ENCODE measurements at regions not wholly inside any gene's neighbourhood (a gene's known extent, or its start where the extent isn't known, plus 50 kb on each side); places are given as distances from the start of the nearest gene placed in this dataset.
"Not testable (repeated sequence)": the region's sequence is repeated elsewhere in the genome, so short reads cannot be mapped to it uniquely, and the experiment has no call there.

- not testable (repeated sequence) for DNase-seq (ENCODE audit: low read depth)
Measured at GRCh38 chr11:14573539-14574057, 53.4 kb upstream of the PSMA1 start.

DNA sequence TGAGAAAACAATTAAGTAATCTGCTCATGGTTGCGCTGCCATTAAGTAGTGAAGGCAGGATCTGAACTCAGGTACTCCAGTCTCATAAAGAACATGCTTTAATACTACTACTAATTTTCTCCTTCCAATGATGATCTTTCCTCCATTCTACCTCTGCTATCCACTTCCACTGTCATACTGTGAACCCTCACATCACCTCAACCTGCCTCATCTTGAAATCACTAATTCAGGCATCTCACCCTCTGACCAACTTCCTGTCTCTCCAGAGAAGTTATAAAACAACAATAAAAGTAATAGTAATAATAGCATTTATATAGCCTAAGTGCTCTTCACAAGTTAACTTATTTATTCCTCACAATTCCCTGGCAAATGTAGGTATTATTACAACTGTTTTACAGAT is 57.1 kb upstream of the PSMA1 start:
- DNase-seq (ENCODE audit: low read depth), result no peak

- no peak for DNase-seq (ENCODE audit: low read depth)
Measured at GRCh38 chr11:14577835-14578529, 57.8 kb upstream of the PSMA1 start.

DNA sequence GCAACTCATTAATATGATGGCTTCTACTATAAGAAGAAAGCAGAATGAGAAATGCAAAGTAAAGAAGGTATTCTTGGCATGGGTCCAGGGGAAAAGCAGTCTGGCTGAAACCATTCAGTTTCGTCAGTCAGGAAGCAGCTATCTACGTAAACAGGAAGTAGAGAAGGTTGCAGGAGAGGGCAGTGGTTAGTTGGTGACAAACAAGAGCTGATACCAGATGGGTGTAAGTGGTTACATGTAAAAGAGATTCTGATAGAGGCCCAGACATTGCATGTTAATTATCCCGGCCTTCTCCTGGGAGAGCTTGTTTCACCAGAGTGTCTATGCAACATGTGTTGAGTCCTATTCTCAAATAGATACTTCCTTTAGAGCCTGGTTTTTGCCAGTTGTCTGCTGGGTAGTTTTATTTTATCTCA is 58.4 kb upstream of the PSMA1 start:
- DNase-seq (ENCODE audit: low read depth), result peak; percentile 48

- no peak for DNase-seq (ENCODE audit: low read depth)
Measured at GRCh38 chr11:14579646-14580045, 59.5 kb upstream of the PSMA1 start.

- DNase-seq (ENCODE audit: low read depth), result no peak
Measured at GRCh38 chr11:14582793-14583192, 60.8 kb upstream of the PDE3B start.

GRCh38 chr11:14583252-14584034 is 60.2 kb upstream of the PDE3B start:
- no peak for DNase-seq (ENCODE audit: low read depth)

DNA sequence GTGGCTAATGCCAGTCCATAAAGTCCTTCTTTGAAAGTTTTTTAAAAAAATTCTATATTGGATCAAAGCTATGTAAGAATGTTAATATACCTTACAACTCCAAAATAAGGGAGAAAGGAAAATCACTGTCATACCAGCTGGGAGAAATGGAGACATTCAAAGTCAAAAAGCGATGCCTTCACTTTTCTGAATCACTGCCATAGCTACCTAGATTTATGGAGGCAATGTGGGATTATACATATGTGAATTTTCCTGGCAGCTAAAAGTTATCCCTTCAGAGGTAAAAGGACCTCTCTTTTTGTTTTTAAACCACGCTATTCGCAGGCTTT is 59.6 kb upstream of the PDE3B start:
- DNase-seq (ENCODE audit: low read depth), result no peak

- DNase-seq (ENCODE audit: low read depth), result no peak
Measured at GRCh38 chr11:14584595-14584994, 59.0 kb upstream of the PDE3B start.

DNA sequence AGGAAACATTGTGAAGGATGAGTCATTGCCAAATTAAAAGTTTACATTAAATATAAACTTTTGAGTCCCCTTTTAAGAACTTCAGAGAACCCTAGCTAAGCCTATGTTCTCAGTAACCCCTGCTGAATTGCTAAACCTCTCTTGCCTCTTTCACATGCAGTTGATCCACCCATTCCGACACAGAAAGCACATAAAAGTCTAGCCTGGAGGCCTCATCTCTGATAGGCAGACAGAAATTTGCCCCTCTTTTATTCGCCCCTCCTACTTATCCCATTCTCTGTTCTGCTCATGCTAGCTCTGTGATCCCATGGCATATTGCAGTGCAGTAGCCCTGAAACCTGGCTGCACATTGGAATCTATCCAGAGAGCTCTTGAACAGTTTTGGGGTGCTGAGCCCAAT is 58.2 kb upstream of the PDE3B start:
- DNase-seq (ENCODE audit: low read depth), result no peak

DNA sequence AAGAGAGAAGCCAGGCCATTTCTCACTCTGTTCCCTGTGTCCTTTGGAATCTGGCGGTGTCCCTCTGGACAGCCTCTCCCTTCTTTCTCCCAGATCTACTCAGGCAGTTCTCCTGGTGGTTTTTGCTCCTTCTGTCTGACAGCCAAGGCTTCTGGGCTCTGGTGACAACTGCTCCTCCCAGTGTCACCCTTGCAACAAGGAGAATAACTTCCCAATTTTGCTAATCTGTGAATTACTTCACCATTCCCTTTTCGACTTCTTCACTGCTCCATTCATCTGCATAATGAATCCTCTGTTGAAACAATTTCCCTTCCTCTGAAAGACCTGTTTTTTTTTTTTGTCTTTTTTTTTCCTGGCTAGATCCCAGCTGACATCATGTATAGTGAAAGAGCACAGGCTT is 56.3 kb upstream of the PDE3B start:
- DNase-seq (ENCODE audit: low read depth), result no peak

DNA sequence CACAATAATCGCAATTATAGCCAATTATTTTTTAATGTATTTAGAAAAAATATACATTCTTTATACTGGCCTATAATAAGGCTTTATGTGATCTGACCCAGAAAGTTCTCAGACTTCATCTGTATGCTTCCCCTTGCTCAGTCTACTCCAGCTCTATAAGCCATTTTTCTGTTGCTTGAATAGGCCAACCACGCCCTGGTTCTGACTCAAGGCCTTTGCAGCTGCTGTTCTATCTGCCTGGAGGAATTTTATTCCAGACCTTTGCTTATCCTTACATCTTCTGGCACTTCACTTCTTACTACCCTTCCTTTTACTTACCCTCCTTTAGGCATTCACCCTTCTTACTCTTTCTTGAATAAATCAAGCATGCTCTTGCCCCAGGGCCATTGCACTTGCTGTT is 54.9 kb upstream of the PDE3B start:
- DNase-seq (ENCODE audit: low read depth), result no peak

- no peak for DNase-seq (ENCODE audit: low read depth)
Measured at GRCh38 chr11:14589421-14589820, 54.2 kb upstream of the PDE3B start.

GRCh38 chr11:14591046-14591445 is 52.6 kb upstream of the PDE3B start:
- DNase-seq (ENCODE audit: low read depth), result not testable (repeated sequence)

DNA sequence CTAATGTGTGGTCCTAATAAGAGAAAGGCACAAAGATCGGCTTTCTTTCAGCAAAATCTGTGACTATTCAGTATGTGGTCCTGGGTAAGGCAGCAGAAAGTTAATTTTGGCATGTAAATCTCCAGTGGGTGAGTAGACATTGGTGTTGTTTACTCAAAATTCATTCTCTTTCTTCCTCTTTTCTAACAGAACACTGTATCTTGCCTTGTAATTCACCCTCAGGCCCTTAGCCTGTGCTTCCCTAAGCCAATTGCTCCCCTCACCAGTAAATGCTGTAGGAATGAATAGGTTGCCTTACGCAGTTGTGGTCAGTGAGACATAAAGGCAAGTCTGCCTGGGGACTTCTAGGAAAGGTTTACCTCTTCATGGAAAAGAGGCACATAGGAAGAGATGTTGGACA is 49.9 kb upstream of the PDE3B start:
- DNase-seq (ENCODE audit: low read depth), result no peak

Data from stimulated activated CD4-positive, alpha-beta T cell treated with anti-CD3 and anti-CD28 coated beads, Interleukin-2, amount 100 ng/mL, for 4 hours (primary cell).